ENCODE measurements at regions not wholly inside any gene's neighbourhood (a gene's known extent, or its start where the extent isn't known, plus 50 kb on each side); places are given as distances from the start of the nearest gene placed in this dataset.
A peak's percentile ranks its signal among the peaks of the same experiment; 100 is the strongest.
"Not testable (repeated sequence)": the region's sequence is repeated elsewhere in the genome, so short reads cannot be mapped to it uniquely, and the experiment has no call there.

DNA sequence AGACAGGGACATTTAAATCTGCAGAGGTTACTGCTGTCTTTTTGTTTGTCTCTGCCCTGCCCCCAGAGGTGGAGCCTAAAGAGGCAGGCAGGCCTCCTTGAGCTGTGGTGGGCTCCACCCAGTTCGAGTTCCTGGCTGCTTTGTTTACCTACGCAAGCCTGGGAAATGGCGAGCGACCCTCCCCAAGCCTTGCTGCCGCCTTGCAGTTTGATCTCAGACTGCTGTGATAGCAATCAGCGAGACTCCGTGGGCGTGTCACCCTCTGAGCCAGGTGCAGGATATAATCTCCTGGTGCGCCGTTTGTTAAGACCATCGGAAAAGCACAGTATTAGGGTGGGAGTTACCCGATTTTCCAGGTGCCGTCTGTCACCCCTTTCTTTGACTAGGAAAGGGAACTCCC is 93.3 kb downstream of the ANKRD30BL start:
- not testable (repeated sequence) for DNase-seq (ENCODE audit: low read depth); H3K4me3 ChIP-seq (ENCODE audit: low read depth, low read length)

DNA sequence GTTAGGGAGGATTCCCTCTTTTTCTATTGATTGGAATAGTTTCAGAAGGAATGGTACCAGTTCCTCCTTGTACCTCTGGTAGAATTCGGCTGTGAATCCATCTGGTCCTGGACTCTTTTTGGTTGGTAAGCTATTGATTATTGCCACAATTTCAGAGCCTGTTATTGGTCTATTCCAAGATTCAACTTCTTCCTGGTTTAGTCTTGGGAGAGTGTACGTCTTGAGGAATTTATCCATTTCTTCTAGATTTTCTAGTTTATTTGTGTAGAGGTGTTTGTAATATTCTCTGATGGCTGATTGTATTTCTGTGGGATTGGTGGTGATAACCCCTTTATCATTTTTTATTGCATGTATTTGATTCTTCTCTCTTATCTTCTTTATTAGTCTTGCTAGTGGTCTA is 96.4 kb downstream of the ANKRD30BL start:
- DNase-seq (ENCODE audit: low read depth); H3K4me3 ChIP-seq (ENCODE audit: low read depth, low read length): not testable (repeated sequence)

DNA sequence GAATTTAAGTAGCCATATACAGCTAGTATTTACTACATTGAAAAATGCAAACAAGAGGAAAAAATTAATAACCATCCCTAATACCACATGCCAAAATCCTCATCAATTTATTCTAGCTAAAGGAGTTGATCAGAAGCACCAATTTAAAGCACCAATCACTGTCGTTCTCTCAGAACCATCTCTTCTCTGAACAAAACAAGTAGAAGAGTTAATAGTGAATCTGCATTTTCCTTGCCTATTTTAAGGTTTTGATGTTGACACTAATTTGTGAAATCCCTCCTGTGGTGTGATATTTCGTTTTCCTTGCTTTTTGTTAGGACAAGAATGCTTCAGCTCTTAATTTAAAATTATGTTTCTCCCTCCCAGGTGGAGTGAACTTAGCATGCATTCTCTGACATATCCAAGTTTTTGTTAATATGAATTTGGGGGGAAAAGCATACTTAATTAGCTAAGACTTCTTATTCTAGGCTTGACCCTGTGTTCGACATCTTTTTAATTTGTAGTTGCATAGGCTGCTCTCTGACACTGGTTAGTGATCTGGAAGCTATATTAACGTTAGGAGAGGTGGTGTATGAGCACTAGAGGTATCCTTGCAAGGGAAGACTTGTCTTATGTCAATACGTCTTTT is 122.0 kb downstream of the ANKRD30BL start:
- not testable (repeated sequence) for H3K4me3 ChIP-seq (ENCODE audit: low read depth, low read length); DNase-seq (ENCODE audit: low read depth)

DNA sequence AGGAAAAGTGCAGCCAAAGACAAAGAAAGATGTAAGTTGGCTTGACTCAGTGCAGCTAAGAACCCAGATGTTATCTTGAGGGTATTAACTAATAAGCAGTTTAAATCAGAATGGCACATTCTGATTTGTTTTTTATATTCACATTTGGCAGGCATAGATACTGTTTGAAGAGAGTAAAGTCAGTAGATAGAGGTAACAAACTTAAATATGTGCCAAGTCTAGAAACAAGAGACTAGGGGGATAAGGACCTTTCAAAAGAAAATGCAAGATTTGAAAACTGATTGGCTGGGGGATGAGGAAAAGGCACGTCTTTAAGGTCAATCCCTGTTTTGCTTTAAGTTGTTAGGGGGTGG is 122.9 kb downstream of the ANKRD30BL start:
- H3K4me3 ChIP-seq (ENCODE audit: low read depth, low read length), result peak overlapping the region; percentile 40
- not testable (repeated sequence) for DNase-seq (ENCODE audit: low read depth)

DNA sequence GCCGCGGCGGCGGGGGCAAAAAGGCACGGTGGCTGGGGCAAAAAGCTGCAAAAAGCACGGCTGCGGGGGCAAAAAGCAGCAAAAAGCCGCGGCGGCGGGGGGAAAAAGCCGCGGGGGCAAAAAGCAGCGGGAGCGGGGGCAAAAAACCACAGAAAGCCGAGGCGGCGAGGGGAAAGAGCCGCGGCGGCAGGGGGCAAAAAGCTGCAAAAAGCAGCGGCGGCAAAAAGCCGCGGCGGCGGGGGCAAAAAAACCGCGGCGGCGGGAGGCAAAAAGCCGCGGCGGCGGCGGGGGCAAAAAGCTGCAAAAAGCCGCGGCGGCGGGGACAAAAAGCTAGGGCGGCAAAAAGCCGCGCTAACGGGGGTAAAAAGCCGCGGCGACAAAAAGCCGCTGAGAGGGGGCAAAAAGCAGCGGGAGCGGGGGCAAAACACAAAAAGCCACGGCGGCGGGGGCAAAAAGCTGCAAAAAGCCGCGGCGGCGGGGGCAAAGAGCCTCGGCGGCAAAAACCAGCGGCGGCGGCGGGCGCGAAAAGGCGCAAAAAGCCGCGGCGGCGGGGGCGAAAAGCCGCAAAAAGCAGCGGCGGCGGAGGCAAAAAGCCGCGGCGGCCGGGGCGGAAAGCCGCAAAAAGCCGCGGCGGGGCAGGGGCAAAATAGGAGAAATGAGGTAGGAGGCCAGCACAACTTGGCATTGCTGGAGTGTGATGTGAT is 123.4 kb downstream of the ANKRD30BL start:
- DNase-seq (ENCODE audit: low read depth), result no peak
- peak overlapping the region; percentile 44 for H3K4me3 ChIP-seq (ENCODE audit: low read depth, low read length)

DNA sequence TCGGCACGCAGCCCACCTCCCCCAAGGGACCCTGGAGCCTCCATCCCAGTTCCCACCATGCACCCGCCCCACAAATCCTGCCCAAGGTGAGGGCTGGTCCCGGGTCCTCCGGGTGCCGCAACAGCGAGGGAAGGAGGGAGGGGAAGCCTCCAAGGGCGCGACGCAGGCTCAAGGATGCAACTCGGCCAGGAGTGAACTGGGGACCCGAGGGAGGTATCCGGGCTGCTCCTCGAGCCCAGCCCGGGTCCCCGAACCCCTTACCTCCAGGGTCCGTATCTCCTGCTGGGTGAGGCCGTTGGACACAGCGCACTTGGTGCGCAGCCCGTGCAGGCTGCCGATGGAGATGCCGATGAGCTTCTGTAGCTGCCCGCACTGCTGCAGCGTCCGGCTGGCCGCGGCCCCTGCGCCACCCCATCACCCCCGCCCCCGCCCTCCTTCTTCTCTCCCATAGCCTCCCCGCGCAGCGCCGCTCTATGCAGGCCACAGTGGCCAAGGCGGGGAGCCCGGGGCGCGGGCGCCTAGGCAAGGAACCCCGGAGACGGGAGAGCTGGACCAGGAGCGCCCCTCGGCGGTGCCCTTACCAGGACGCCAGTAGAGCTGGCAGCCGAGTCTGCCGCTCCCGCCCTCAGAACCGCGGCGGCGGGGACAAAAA is 124.1 kb downstream of the ANKRD30BL start:
- no peak for DNase-seq (ENCODE audit: low read depth)
- peak overlapping the region; percentile 44 for H3K4me3 ChIP-seq (ENCODE audit: low read depth, low read length)
- TF ChIP-seq, protein P1, sequence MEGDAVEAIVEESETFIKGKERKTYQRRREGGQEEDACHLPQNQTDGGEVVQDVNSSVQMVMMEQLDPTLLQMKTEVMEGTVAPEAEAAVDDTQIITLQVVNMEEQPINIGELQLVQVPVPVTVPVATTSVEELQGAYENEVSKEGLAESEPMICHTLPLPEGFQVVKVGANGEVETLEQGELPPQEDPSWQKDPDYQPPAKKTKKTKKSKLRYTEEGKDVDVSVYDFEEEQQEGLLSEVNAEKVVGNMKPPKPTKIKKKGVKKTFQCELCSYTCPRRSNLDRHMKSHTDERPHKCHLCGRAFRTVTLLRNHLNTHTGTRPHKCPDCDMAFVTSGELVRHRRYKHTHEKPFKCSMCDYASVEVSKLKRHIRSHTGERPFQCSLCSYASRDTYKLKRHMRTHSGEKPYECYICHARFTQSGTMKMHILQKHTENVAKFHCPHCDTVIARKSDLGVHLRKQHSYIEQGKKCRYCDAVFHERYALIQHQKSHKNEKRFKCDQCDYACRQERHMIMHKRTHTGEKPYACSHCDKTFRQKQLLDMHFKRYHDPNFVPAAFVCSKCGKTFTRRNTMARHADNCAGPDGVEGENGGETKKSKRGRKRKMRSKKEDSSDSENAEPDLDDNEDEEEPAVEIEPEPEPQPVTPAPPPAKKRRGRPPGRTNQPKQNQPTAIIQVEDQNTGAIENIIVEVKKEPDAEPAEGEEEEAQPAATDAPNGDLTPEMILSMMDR (IDR thresholded peaks at IDR 0.05; ENCODE audit: insufficient read depth, low read length), result no peak

More for the DNA sequence above, 123.4 kb downstream of the ANKRD30BL start:
- TF ChIP-seq, protein P1 (IDR thresholded peaks at IDR 0.05; ENCODE audit: insufficient read depth, low read length), result no peak

DNA sequence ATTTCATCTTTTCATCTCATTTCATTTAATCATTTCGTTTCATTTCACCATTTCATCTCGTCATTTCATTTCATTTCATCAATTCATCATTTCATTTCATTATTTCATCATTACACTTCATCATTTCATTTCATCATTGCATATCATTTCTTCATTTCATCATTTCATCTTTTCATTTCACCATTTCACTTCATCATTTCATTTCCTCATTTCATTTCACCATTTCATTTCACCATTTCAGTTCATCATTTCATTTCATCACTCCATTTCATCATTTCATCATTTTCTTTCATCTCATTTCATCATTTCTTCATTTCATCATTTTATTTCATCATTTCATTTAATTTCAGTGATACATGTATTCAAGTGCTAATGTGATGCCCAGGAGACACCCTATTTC is 127.1 kb downstream of the ANKRD30BL start:
- TF ChIP-seq, protein P1 (IDR thresholded peaks at IDR 0.05; ENCODE audit: insufficient read depth, low read length), result no peak
- no peak overlapping the region for H3K4me3 ChIP-seq (ENCODE audit: low read depth, low read length)
- DNase-seq (ENCODE audit: low read depth), result no peak

DNA sequence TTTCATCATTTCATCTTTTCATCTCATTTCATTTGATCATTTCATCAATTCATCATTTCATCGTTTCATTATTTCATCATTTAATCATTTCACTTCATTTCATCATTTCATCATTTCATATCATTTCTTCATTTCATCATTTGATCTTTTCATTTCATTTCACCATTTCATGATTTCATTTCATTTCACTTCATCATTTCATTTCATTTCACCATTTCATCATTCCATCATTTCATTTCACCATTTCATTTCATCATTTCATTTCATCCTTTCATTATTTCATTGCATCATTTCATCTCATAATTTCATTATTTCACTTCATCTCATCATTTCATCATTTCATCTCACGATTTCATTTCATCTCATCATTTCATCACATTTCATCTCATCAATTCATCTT is 127.8 kb downstream of the ANKRD30BL start:
- DNase-seq (ENCODE audit: low read depth), result no peak
- H3K4me3 ChIP-seq (ENCODE audit: low read depth, low read length), result no peak overlapping the region
- TF ChIP-seq, protein P1 (IDR thresholded peaks at IDR 0.05; ENCODE audit: insufficient read depth, low read length), result no peak

DNA sequence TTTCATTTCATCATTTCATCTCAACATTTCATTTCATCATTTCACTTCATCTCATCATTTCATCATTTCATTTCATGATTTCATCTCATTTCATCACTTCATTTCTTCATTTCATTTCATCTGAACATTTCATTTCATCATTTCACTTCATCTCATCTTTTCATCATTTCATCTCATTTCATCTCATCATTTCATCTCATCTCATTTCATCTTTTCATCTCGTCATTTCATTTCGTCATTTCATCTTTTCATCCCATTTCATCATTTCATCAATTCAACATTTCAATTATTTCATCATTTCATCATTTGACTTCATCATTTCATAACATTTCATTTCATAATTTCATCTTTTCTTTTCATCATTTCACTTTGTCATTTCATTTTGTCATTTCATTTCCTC is 128.4 kb downstream of the ANKRD30BL start:
- DNase-seq (ENCODE audit: low read depth), result no peak
- TF ChIP-seq, protein P1 (IDR thresholded peaks at IDR 0.05; ENCODE audit: insufficient read depth, low read length), result no peak
- no peak overlapping the region for H3K4me3 ChIP-seq (ENCODE audit: low read depth, low read length)

DNA sequence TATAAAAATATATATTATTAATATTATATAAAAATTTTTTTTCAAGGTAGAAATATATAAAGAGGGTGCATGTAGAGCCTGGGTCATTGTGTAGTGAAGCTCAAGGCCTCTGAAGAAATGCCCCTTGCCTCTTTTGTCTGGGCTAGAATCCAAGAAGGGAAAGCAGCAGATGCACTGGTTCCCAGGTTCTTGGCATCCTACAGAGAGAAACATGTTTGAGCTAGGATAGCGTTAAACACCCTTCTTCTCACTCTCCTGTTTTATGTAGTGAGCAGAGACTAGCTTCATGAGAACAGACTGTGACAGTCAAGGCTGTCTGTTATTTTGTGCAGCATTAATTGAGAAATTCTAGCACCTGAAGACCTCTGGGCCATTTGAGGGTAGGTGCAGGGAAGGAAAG is 149.7 kb downstream of the ANKRD30BL start:
- not testable (repeated sequence) for H3K4me3 ChIP-seq (ENCODE audit: low read depth, low read length); DNase-seq (ENCODE audit: low read depth)
